OCI-LY3 (cell line): ENCODE measurements at regions not wholly inside any gene's neighbourhood (a gene's known extent, or its start where the extent isn't known, plus 50 kb on each side); places are given as distances from the start of the nearest gene placed in this dataset.

ENCODE experiments used
- H2AFZ ChIP-seq: fragments of 200-600, 300-600 bp; shearing (Covaris generic); 2 replicates; pipeline ENCODE4 v1.6.0; 2014; ENCODE audit warnings: antibody characterized with exemption, low read depth, low read length
- H3K27ac ChIP-seq: fragments of 200-600, 300-600 bp; sonication (generic); 2 replicates; pipeline ENCODE4 v1.5.1; 2014; ENCODE audit warnings: mild to moderate bottlenecking, low read length, moderate library complexity, mixed read lengths
- H3K27me3 ChIP-seq: fragments of 200-600, 300-600 bp; sonication (generic); 2 replicates; pipeline ENCODE4 v1.6.1; 2014; ENCODE audit warnings: low read depth, low read length, mixed read lengths
- H3K36me3 ChIP-seq: fragments of 200-600, 300-600 bp; sonication (generic); replicated peaks from 2 replicates; pipeline ENCODE3; 2014; ENCODE audit warnings: low read depth, low read length, mixed read lengths
- H3K4me1 ChIP-seq: fragments of 300-600, 200-600 bp; sonication (generic); 2 replicates; pipeline ENCODE4 v1.6.1; 2014; ENCODE audit warnings: low read length, mixed read lengths
- H3K4me2 ChIP-seq: fragments of 200-600, 300-600 bp; sonication (generic); 2 replicates; pipeline ENCODE4 v1.6.1; 2014; ENCODE audit warnings: low read length, mixed read lengths
- H3K4me3 ChIP-seq: fragments of 300-600, 200-600 bp; sonication (generic); 2 replicates; pipeline ENCODE4 v1.5.1; 2014; ENCODE audit warnings: antibody characterized with exemption, mild to moderate bottlenecking, low read length, moderate library complexity
- H3K79me2 ChIP-seq: fragments of 300-600, 200-600 bp; shearing (Covaris generic); 2 replicates; pipeline ENCODE4 v1.6.1; 2014; ENCODE audit warnings: mild to moderate bottlenecking, low read length, mixed read lengths
- H3K9ac ChIP-seq: fragments of 300-600, 200-600 bp; shearing (Covaris generic); 2 replicates; pipeline ENCODE4 v1.6.0; 2014; ENCODE audit warnings: mild to moderate bottlenecking, low read length, moderate library complexity
- H3K9me3 ChIP-seq: fragments of 200-600, 300-600 bp; shearing (Covaris generic); 2 replicates; pipeline ENCODE4 v1.6.1; 2014; ENCODE audit warnings: low read length, mixed read lengths; ENCODE audit not compliant: insufficient read depth
- H4K20me1 ChIP-seq: fragments of 200-600, 300-600 bp; sonication (generic); 2 replicates; pipeline ENCODE4 v1.6.1; 2016; ENCODE audit warnings: low read length, mixed read lengths; ENCODE audit not compliant: insufficient read depth
- CTCF ChIP-seq: fragments of 200-600, 300-600 bp; sonication (generic); IDR thresholded peaks from 2 replicates; pipeline ENCODE4 v1.5.1; 2014; ENCODE audit warnings: antibody characterized with exemption, low read length, low read depth
- EZH2phosphoT487 ChIP-seq: fragments of 200-600 bp; shearing (Covaris generic); IDR thresholded peaks from 2 replicates; pipeline ENCODE4 v1.6.1; 2018; ENCODE audit warnings: antibody characterized with exemption, mixed run types, low read depth

- Histone ChIP-seq H3K36me3 (no peaks in the 10 kb centered on the region), H3K27me3 (peaks cover 17% of the 10 kb centered on the region; the same call in 1 of the 2 replicates), H3K4me1 (no peaks in the 10 kb centered on the region), H3K4me3 (no peak overlapping the region), H4K20me1 (no peaks in the 10 kb centered on the region), H2AFZ (no peak overlapping the region), H3K9me3 (no peaks in the 10 kb centered on the region), H3K27ac (no peak overlapping the region), H3K79me2 (no peaks in the 10 kb centered on the region), H3K9ac (no peak overlapping the region), H3K4me2 (no peak overlapping the region)
- TF ChIP-seq EZH2phosphoT487 (no peak), CTCF (no peak)
Observed at GRCh38 chr20:24129641-24130040, 141.1 kb upstream of the GGTLC1 start.

DNA sequence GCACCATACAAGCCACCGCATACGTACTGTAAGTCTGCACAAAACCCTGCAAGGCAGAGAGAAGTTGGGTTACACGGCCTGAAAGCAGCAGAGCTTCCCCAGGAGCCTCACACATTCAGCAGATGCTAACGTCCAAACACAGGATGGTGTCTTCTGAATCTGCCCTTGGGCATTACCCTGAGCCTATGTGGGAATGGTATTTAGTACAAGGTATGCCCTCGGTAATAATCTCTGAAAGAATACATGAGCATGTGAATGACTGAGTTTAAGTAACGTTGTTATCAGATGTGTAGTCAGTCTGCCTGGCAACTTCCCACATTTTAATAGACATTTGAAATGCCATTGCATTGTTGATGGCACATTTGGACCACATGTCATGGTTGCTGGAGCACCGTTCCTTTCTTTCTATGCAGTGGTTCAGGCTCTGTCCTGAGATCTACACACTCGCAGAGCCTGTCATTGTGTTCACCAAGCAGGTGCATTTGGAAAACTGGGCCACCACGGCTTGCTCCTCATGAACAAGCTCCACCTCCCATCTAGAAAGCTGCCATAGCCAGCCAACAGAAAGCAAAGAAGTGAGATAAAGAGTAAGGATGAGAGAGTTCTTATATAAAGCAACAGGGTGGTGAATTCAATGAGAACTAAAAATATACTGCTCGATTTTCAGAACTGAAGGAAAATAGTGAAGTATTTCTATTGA, 136.5 kb upstream of the GGTLC1 start:
- Histone ChIP-seq H3K9me3 (no peaks in the 10 kb centered on the region), H3K79me2 (no peaks in the 10 kb centered on the region), H2AFZ (no peak overlapping the region), H3K9ac (no peak overlapping the region), H3K4me1 (no peaks in the 10 kb centered on the region), H3K27ac (no peak overlapping the region), H4K20me1 (no peaks in the 10 kb centered on the region), H3K36me3 (no peaks in the 10 kb centered on the region), H3K4me3 (no peak overlapping the region), H3K27me3 (peaks cover 27% of the 10 kb centered on the region), H3K4me2 (no peak overlapping the region)
- TF ChIP-seq CTCF (no peak), EZH2phosphoT487 (no peak)

DNA sequence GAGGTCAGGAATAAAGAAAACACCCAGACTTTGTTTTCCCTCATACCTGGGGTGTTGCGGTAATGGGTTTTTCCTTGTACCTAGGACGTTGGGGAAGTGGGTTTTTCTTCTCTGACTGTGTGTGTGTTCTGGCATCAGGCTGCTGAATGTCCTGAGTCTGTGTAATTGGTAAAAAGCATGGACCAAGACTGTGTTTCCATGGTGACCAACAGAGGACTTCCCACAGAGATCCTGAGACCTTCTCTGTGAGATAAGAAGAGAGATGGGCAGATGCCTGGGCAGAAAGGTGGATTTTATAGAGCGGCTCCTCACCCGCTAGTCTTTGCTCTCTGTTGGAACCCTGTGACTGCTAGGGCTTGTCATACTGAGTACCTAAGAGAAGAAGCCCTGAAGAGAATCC, 135.4 kb upstream of the GGTLC1 start:
- TF ChIP-seq EZH2phosphoT487 (no peak), CTCF (no peak)
- Histone ChIP-seq H3K36me3 (no peaks in the 10 kb centered on the region), H4K20me1 (no peaks in the 10 kb centered on the region), H3K4me2 (no peak overlapping the region), H3K27ac (no peak overlapping the region), H3K4me3 (no peak overlapping the region), H2AFZ (no peak overlapping the region), H3K4me1 (no peaks in the 10 kb centered on the region), H3K79me2 (no peaks in the 10 kb centered on the region), H3K27me3 (peaks cover 25% of the 10 kb centered on the region), H3K9ac (no peak overlapping the region), H3K9me3 (no peaks in the 10 kb centered on the region)

- no peaks in the 10 kb centered on the region for H3K4me1 ChIP-seq
- H3K36me3 ChIP-seq = no peaks in the 10 kb centered on the region
- H3K27me3 ChIP-seq = peaks cover 13% of the 10 kb centered on the region
- no peak overlapping the region for H3K4me2 ChIP-seq
- no peak overlapping the region for H2AFZ ChIP-seq
- H3K27ac ChIP-seq = no peak overlapping the region
- no peaks in the 10 kb centered on the region for H3K9me3 ChIP-seq
- H3K9ac ChIP-seq = no peak overlapping the region
- no peak overlapping the region for H3K4me3 ChIP-seq
- H4K20me1 ChIP-seq = no peaks in the 10 kb centered on the region
- H3K79me2 ChIP-seq = no peaks in the 10 kb centered on the region
- TF ChIP-seq EZH2phosphoT487 (no peak), CTCF (no peak)
Observed at GRCh38 chr20:24118441-24119175, 130.0 kb upstream of the GGTLC1 start.
